Duodenal mucosa (tissue), 2 donors: ENCODE measurements at regions not wholly inside any gene's neighbourhood (a gene's known extent, or its start where the extent isn't known, plus 50 kb on each side); places are given as distances from the start of the nearest gene placed in this dataset.

Experiments used
- H3K27ac ChIP-seq: one replicate; pipeline ENCODE4 v1.7.0; 2013; ENCODE audit warnings: low read depth, low read length
- H3K27me3 ChIP-seq, 2 donors: one replicate each; pipeline ENCODE4 v1.7.0; 2013; ENCODE audit warnings: low read length in 2 of 2, control low read depth in 1 of 2; ENCODE audit not compliant: insufficient read depth in 2 of 2, control insufficient read depth in 1 of 2
- H3K36me3 ChIP-seq, 2 donors: one replicate each; pipeline ENCODE4 v1.7.0; 2013; ENCODE audit warnings: low read length in 2 of 2, control low read depth in 1 of 2; ENCODE audit not compliant: insufficient read depth in 2 of 2, control insufficient read depth in 1 of 2
- H3K4me1 ChIP-seq, 2 donors: one replicate each; pipeline ENCODE4 v1.7.0; 2013; ENCODE audit warnings: low read length in 2 of 2, control low read depth in 1 of 2; ENCODE audit not compliant: insufficient read depth in 2 of 2, control insufficient read depth in 1 of 2
- H3K4me3 ChIP-seq, 2 donors: one replicate each; pipeline ENCODE4 v1.7.0; 2013; ENCODE audit warnings: low read length in 2 of 2, low read depth in 1 of 2
- H3K9ac ChIP-seq, 2 donors: one replicate each; pipeline ENCODE4 v1.7.0; 2013; ENCODE audit warnings: low read length in 2 of 2, low read depth in 1 of 2
- H3K9me3 ChIP-seq, 2 donors: one replicate each; pipeline ENCODE4 v1.7.0; 2013; ENCODE audit warnings: low read length in 2 of 2, control low read depth in 1 of 2; ENCODE audit not compliant: control insufficient read depth in 1 of 2

DNA sequence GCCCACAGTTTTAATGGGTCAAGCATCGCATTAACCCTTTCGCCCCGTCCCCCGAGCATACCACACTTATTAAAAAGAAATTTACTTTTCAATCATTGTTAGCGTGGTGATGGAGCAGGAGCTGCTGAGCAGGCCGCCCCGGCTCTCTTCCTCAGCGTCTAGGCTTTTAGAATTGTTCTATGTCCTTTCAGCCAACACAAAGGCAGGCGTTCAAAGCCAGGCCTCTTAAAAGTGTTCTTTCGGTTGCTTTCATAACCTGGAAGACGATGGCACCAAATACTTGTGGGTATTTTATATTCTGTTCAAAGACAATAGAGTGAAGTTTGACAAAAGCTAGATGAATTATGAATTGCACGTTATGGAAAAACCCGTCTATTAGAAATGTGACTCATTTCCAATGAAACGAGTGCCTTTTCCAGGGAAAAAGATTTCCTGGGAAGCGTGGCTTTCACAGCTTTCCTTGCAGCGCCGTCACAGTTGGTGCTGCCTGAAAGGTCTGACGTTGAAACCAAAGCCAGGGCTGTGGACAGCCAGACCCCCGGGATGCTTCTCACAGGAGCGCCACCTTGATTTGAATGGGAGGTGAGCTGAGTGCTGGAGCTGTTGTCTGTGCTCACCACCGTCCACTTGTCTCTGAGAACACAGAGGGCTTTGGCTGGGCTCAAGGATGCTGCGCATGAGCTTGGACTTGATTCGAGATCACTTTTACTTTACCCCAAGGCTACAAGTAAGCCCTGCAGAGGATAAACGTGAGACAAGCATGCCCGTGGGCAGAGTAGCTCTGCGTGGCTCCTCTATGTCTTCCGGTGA is 78.8 kb downstream of the SOX1 start:
- Histone ChIP-seq H3K4me3 (no peak overlapping the region), H3K9me3 (no peaks in the 10 kb centered on the region), H3K27ac (no peak overlapping the region), H3K36me3 (no peaks in the 10 kb centered on the region), H3K4me1 (no peaks in the 10 kb centered on the region), H3K9ac (no peak overlapping the region), H3K27me3 (no peaks in the 10 kb centered on the region)

DNA sequence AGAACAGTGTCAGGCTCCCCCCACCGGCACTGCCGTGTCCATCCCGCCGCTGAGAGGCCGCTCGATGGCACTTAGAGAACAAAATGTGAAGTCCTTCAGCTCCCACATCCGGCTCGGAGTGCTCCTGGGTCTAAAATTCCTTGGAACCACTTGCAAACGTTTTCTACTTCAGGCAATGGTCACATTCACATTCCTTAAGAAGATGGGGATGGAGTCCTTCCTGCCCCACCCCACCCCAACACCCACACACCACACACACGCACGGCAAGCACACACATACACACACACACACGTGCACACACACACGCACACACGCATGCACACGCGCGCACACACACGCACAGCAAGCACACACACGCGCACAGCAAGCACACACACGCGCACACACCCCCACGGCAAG is 83.4 kb downstream of the SOX1 start:
- Histone ChIP-seq H3K9me3 (no peaks in the 10 kb centered on the region), H3K27ac (no peak overlapping the region), H3K4me3 (no peak overlapping the region), H3K36me3 (no peaks in the 10 kb centered on the region), H3K27me3 (no peaks in the 10 kb centered on the region), H3K9ac (no peak overlapping the region), H3K4me1 (no peaks in the 10 kb centered on the region)

DNA sequence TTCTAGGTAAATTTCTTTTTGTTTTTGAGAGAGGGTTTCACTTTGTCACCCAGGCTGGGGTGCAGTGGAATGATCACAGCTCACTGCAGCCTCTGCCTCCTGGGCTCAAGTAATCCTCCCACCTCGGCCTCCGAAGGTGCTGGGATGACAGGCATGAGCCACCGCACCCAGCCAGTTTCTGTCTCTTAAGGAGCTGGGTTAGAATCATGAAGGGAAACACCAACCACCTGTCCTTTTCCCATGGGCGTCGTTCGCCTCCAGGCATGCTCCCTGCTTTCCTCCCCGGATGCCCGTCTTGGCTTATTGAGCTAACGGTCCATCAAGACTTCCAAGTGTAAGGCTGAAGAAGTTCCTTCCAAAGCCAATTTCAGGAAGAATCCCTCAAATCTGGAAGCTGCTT is 85.9 kb downstream of the SOX1 start:
- no peaks in the 10 kb centered on the region for H3K36me3 ChIP-seq
- no peaks in the 10 kb centered on the region for H3K27me3 ChIP-seq
- H3K4me1 ChIP-seq: no peaks in the 10 kb centered on the region
- H3K27ac ChIP-seq: no peak overlapping the region
- no peak overlapping the region for H3K4me3 ChIP-seq
- H3K9me3 ChIP-seq: no peaks in the 10 kb centered on the region
- H3K9ac ChIP-seq: no peak overlapping the region

DNA sequence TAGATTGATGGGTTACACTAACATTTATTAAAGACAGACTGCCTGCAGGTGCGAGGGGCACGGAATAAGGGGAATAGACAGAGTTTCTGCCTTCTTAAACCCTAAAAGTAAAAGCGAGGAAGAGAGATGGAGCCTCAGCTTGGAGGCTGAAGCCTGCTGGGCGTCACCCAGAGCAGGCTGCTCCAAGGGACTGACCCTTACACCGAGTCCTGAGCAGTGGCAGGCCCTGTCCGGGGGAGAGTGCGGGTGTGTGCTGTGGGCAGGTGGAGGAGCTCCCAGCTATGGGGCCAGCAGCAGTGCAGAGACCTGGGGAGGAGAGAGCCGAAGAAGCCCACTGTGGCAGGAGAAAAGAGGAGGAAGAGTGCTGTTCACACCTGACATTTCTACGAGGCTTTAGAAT is 86.4 kb downstream of the SOX1 start:
- Histone ChIP-seq H3K9ac (no peak overlapping the region), H3K9me3 (no peaks in the 10 kb centered on the region), H3K4me1 (no peaks in the 10 kb centered on the region), H3K27ac (no peak overlapping the region), H3K27me3 (no peaks in the 10 kb centered on the region), H3K36me3 (no peaks in the 10 kb centered on the region), H3K4me3 (no peak overlapping the region)

DNA sequence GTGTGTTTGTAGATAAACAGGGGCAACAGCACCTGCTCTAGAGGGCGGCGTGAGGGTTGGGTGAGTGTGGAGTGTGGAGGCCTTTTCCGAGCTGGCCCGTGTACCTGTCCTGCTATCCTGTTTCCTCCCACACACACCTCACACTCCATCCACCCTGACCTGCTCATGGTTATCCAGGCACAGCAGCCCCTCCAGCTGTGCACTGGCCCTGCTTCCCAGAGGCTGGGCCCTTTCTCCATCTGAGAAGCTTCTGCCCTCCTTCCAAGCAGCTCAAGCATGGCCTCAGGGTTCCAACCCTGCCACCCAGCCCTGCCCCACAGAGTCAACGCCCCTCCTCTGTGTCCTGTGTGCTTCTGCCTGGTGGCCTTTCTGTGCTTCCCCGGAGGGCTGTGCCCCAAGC is 86.9 kb downstream of the SOX1 start:
- no peak overlapping the region for H3K9ac ChIP-seq
- no peaks in the 10 kb centered on the region for H3K36me3 ChIP-seq
- no peaks in the 10 kb centered on the region for H3K4me1 ChIP-seq
- H3K27me3 ChIP-seq: no peaks in the 10 kb centered on the region
- H3K9me3 ChIP-seq: no peaks in the 10 kb centered on the region
- H3K27ac ChIP-seq: no peak overlapping the region
- no peak overlapping the region for H3K4me3 ChIP-seq

DNA sequence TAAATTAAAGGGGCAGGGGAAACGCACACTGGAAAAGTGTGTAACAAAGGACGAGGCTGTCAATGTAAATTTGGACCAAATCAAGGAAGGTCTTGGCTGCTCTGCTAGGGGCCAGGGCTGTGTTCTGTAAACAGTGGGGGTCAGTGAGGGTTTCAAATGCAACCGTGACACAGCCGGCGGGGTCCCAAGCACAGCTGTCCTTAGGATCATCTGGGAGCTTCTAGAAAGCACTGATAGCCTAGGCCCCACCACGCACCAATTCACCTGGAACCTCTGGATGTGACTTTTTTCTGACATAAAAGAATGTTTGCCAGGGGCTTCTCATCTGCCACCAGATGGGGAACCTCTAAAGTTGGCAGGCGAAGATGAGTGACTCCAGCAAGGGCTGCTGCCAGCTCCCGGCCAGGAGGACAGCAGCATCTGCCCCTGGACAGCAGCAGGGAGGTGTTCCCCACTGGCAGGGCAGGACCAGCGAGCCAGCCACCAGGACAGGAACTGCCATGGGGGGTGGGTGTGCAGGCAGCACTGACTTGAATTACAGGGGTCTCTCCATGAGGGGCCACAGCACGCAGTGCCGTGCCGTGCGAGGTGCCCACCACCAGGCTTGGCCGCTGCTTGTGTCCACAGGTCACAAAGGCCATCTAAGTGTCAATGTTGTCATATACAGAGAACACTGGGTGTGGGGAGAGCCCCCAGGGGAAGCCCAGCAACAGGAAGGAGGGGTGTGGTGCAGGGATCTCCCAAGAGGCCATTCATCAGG is 87.5 kb downstream of the SOX1 start:
- Histone ChIP-seq H3K4me1 (no peaks in the 10 kb centered on the region), H3K27ac (no peak overlapping the region), H3K4me3 (no peak overlapping the region), H3K9ac (no peak overlapping the region), H3K27me3 (no peaks in the 10 kb centered on the region), H3K9me3 (no peaks in the 10 kb centered on the region), H3K36me3 (no peaks in the 10 kb centered on the region)

DNA sequence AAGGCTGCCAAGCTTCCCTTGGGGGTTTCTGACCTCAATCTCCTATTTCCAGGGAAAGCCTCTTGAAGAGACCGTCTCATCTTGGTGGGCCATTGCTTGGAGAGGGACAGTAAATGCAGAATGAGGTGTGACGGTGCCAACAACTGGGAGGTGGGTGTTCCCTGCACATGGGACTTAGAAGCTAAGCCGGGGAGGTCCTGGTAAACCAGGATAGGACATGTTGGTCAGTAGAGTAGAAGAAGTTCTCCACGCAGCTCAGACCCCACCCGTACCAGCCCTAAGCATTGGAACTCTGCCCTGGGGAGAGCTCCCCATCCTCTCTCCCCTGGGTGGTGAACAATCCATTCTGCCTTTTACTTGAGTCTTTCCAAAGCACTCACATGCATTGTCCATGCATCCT is 92.0 kb downstream of the SOX1 start:
- peaks cover 0 to 7% of the 10 kb centered on the region in 2 donors for H3K4me1 ChIP-seq
- no peak overlapping the region for H3K27ac ChIP-seq
- H3K4me3 ChIP-seq: no peak overlapping the region
- no peaks in the 10 kb centered on the region for H3K36me3 ChIP-seq
- no peak overlapping the region for H3K9ac ChIP-seq
- no peaks in the 10 kb centered on the region for H3K27me3 ChIP-seq
- H3K9me3 ChIP-seq: no peaks in the 10 kb centered on the region

DNA sequence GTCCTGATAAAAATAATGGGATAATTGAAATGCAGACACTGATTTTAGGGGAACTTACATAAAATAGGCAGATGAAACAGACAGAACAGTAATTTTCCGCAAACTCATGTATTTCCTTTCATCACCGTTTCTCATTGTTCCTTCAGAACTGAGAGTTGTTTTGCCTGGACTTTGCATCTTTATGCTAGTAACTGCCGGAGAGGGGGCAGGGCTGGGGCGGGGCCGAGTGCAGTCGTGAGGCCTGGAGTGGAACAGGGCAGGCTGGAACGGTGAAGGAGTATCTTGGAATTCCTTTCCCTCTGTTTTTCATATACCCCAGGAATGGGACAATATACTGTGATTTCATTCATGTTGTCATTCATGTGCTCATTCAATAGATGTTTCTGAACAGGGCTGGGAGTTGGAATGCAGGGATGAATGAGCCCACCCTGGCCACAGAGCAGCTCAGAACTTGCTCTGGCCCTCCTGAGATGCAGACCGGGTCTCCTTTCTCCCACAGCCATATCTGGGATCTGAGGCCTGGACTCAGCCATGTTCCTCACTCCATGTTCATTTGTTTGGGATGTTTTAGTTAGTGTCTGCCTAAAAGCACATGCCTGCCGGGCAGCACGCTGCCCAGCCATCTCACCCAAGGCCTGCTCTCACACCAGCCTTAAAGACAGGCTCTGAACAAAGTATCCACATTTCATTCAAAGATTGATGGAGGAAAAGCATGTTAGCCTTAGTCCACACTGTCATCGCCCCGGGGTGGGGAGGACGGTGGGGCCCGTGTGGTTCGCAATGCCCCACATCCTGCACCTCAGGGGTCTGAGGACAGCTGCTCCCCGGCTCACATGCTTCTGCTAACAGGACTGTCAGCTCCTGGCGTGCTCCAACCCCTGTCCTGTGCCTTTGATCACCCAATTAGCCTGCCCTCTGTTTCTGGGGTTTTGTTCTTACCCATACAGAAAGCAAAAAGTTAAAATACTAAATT is 92.9 kb downstream of the SOX1 start:
- Histone ChIP-seq H3K9me3 (no peaks in the 10 kb centered on the region), H3K4me1 (peaks cover 0 to 7% of the 10 kb centered on the region in 2 donors), H3K27ac (no peak overlapping the region), H3K27me3 (no peaks in the 10 kb centered on the region), H3K4me3 (no peak overlapping the region), H3K9ac (no peak overlapping the region), H3K36me3 (no peaks in the 10 kb centered on the region)

DNA sequence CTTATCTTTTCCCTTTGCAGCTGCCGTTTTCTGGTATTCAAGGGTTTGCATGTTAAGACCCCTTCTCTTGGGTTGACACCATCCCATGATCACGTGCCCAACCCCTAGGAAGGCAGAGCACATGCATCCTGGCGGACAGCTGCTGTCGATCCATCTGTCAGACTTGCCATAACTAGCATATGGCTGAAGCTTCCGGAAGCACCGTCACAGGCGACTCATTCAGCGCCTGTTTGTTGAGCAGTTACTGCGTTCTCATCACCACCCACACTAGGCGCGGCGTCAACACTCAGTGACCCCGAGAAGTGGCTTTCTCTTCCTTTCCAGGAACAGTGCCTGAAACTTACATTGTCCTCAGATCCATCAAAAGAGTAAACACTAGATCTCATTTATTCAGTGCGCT is 93.6 kb downstream of the SOX1 start:
- Histone ChIP-seq H3K4me3 (no peak overlapping the region), H3K27me3 (no peaks in the 10 kb centered on the region), H3K9ac (no peak overlapping the region), H3K4me1 (peaks cover 0 to 7% of the 10 kb centered on the region in 2 donors), H3K27ac (no peak overlapping the region), H3K9me3 (no peaks in the 10 kb centered on the region), H3K36me3 (no peaks in the 10 kb centered on the region)
